ENCODE measurements at regions not wholly inside any gene's neighbourhood (a gene's known extent, or its start where the extent isn't known, plus 50 kb on each side); places are given as distances from the start of the nearest gene placed in this dataset.

- H4K20me1 ChIP-seq (ENCODE audit: insufficient read depth, low read length) = no peaks in the 10 kb centered on the region
- H3K4me2 ChIP-seq (ENCODE audit: low read length) = no peak overlapping the region
- no peaks in the 10 kb centered on the region for H3K27me3 ChIP-seq (ENCODE audit: low read depth, low read length)
- no peak overlapping the region for H3K9ac ChIP-seq (ENCODE audit: low read length)
- H2AFZ ChIP-seq (ENCODE audit: low read depth, low read length) = no peak overlapping the region
- no peaks in the 10 kb centered on the region for H3K79me2 ChIP-seq (ENCODE audit: low read length)
- H3K27ac ChIP-seq (ENCODE audit: low read length) = no peak overlapping the region
- TF ChIP-seq EZH2phosphoT487 (IDR thresholded peaks at IDR 0.05; ENCODE audit: low read depth) (no peak), CTCF (IDR thresholded peaks at IDR 0.05; ENCODE audit: low read depth, low read length) (no peak)
- no peaks in the 10 kb centered on the region for H3K36me3 ChIP-seq (replicated peaks; ENCODE audit: low read depth, low read length)
- H3K9me3 ChIP-seq (ENCODE audit: insufficient read depth, low read length) = no peaks in the 10 kb centered on the region; the same call in 1 of the 2 replicates
- H3K4me3 ChIP-seq (ENCODE audit: low read length) = no peak overlapping the region
- H3K4me1 ChIP-seq (ENCODE audit: low read length) = no peaks in the 10 kb centered on the region
These were observed 330.1 kb downstream of the MAP2K6 start for GRCh38 chr17:69744512-69745070.

- Histone ChIP-seq H3K36me3 (replicated peaks; ENCODE audit: low read depth, low read length) (no peaks in the 10 kb centered on the region), H3K9ac (ENCODE audit: low read length) (no peak overlapping the region), H3K79me2 (ENCODE audit: low read length) (no peaks in the 10 kb centered on the region), H3K4me3 (ENCODE audit: low read length) (no peak overlapping the region), H3K9me3 (ENCODE audit: insufficient read depth, low read length) (no peaks in the 10 kb centered on the region; the same call in 1 of the 2 replicates), H3K27ac (ENCODE audit: low read length) (no peak overlapping the region), H3K4me1 (ENCODE audit: low read length) (no peaks in the 10 kb centered on the region), H3K27me3 (ENCODE audit: low read depth, low read length) (no peaks in the 10 kb centered on the region), H4K20me1 (ENCODE audit: insufficient read depth, low read length) (no peaks in the 10 kb centered on the region), H3K4me2 (ENCODE audit: low read length) (no peak overlapping the region), H2AFZ (ENCODE audit: low read depth, low read length) (no peak overlapping the region)
- TF ChIP-seq EZH2phosphoT487 (IDR thresholded peaks at IDR 0.05; ENCODE audit: low read depth) (no peak), CTCF (IDR thresholded peaks at IDR 0.05; ENCODE audit: low read depth, low read length) (no peak)
These were observed 325.1 kb upstream of the KCNJ16 start for GRCh38 chr17:69749911-69750310.

GRCh38 chr17:69757688-69758430 lies 317.2 kb upstream of the KCNJ16 start:
- Histone ChIP-seq H3K36me3 (replicated peaks; ENCODE audit: low read depth, low read length) (no peaks in the 10 kb centered on the region), H4K20me1 (ENCODE audit: insufficient read depth, low read length) (no peaks in the 10 kb centered on the region), H3K4me2 (ENCODE audit: low read length) (no peak overlapping the region), H3K4me3 (ENCODE audit: low read length) (no peak overlapping the region), H3K27ac (ENCODE audit: low read length) (no peak overlapping the region), H3K27me3 (ENCODE audit: low read depth, low read length) (no peaks in the 10 kb centered on the region), H3K9me3 (ENCODE audit: insufficient read depth, low read length) (no peaks in the 10 kb centered on the region), H3K79me2 (ENCODE audit: low read length) (no peaks in the 10 kb centered on the region), H3K9ac (ENCODE audit: low read length) (no peak overlapping the region), H3K4me1 (ENCODE audit: low read length) (no peaks in the 10 kb centered on the region), H2AFZ (ENCODE audit: low read depth, low read length) (no peak overlapping the region)
- no peak for TF ChIP-seq CTCF (IDR thresholded peaks at IDR 0.05; ENCODE audit: low read depth, low read length)
- no peak for TF ChIP-seq EZH2phosphoT487 (IDR thresholded peaks at IDR 0.05; ENCODE audit: low read depth)

GRCh38 chr17:69760562-69760961 lies 314.5 kb upstream of the KCNJ16 start:
- TF ChIP-seq CTCF (IDR thresholded peaks at IDR 0.05; ENCODE audit: low read depth, low read length) (no peak), EZH2phosphoT487 (IDR thresholded peaks at IDR 0.05; ENCODE audit: low read depth) (no peak)
- no peaks in the 10 kb centered on the region for H3K9me3 ChIP-seq (ENCODE audit: insufficient read depth, low read length)
- H3K9ac ChIP-seq (ENCODE audit: low read length) = no peak overlapping the region
- H3K36me3 ChIP-seq (replicated peaks; ENCODE audit: low read depth, low read length) = no peaks in the 10 kb centered on the region
- no peak overlapping the region for H3K4me2 ChIP-seq (ENCODE audit: low read length)
- H3K27ac ChIP-seq (ENCODE audit: low read length) = no peak overlapping the region
- H3K27me3 ChIP-seq (ENCODE audit: low read depth, low read length) = no peaks in the 10 kb centered on the region
- no peak overlapping the region for H2AFZ ChIP-seq (ENCODE audit: low read depth, low read length)
- H4K20me1 ChIP-seq (ENCODE audit: insufficient read depth, low read length) = no peaks in the 10 kb centered on the region
- H3K4me1 ChIP-seq (ENCODE audit: low read length) = no peaks in the 10 kb centered on the region
- no peak overlapping the region for H3K4me3 ChIP-seq (ENCODE audit: low read length)
- no peaks in the 10 kb centered on the region for H3K79me2 ChIP-seq (ENCODE audit: low read length)
